ENCODE measurements at regions not wholly inside any gene's neighbourhood (a gene's known extent, or its start where the extent isn't known, plus 50 kb on each side); places are given as distances from the start of the nearest gene placed in this dataset.

DNA sequence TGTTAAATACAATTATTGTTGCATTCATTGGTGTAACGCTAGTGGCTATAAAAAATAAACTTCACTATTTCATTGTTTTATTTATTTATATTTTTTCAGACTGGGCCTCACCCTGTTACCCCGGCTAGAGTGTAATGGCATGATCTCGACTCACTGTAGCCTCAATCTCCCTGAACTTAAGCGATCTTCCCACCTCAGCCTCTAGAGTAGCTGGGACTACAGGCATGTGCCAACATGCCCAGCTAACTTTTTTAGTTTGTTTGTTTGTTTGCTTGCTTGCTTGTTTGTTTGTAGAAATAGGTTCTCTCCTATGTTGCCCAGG, 387.4 kb upstream of the PTBP2 start:
- H3K27me3 ChIP-seq: no peaks in the 10 kb centered on the region
- intact Hi-C loops (cut with DNase I; ENCODE audit: low total_unique reads) (no loop called here), in situ Hi-C loops (cut with MboI; ENCODE audit: low sequenced_read_pairs in 4 of 4) (no loop called here)
- no peak overlapping the region for H3K27ac ChIP-seq
- no peaks in the 10 kb centered on the region for H3K36me3 ChIP-seq
- no peaks in the 10 kb centered on the region for H3K4me1 ChIP-seq
- H3K9me3 ChIP-seq: no peaks in the 10 kb centered on the region
- TF ChIP-seq, protein P1, sequence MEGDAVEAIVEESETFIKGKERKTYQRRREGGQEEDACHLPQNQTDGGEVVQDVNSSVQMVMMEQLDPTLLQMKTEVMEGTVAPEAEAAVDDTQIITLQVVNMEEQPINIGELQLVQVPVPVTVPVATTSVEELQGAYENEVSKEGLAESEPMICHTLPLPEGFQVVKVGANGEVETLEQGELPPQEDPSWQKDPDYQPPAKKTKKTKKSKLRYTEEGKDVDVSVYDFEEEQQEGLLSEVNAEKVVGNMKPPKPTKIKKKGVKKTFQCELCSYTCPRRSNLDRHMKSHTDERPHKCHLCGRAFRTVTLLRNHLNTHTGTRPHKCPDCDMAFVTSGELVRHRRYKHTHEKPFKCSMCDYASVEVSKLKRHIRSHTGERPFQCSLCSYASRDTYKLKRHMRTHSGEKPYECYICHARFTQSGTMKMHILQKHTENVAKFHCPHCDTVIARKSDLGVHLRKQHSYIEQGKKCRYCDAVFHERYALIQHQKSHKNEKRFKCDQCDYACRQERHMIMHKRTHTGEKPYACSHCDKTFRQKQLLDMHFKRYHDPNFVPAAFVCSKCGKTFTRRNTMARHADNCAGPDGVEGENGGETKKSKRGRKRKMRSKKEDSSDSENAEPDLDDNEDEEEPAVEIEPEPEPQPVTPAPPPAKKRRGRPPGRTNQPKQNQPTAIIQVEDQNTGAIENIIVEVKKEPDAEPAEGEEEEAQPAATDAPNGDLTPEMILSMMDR (IDR thresholded peaks at IDR 0.05 in 4 of 5, conservative IDR thresholded peaks at IDR 0.05 in 1 of 5): no peak
- TF ChIP-seq POLR2A (IDR thresholded peaks at IDR 0.05): no peak
- DNase-seq (no peak), ATAC-seq (no peak)
- H3K4me3 ChIP-seq: no peak overlapping the region

DNA sequence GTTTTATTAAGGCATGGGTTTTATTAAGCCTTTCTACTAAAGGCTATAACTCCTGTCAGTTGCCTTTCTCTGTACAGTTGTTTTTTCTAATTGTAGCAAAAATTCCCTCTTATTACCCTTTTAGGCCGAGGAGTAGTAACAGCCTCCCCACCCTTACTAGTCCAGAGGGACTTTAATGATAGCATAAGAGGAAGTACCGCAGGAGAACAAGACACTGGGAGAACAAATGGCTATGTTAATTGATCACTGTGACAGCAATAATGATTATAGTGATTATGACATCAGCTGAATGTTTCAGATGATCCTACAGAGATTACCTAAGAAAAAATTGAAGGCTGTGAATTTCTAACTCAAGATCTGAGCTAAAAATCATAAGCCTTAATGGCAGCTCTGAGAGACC, 383.0 kb upstream of the PTBP2 start:
- Histone ChIP-seq H3K27ac (no peak overlapping the region), H3K36me3 (no peaks in the 10 kb centered on the region), H3K9me3 (no peaks in the 10 kb centered on the region), H3K4me1 (no peaks in the 10 kb centered on the region), H3K27me3 (no peaks in the 10 kb centered on the region), H3K4me3 (no peak overlapping the region)
- ATAC-seq (no peak), DNase-seq (no peak)
- TF ChIP-seq, protein P1 (IDR thresholded peaks at IDR 0.05 in 4 of 5, conservative IDR thresholded peaks at IDR 0.05 in 1 of 5): no peak
- no peak for TF ChIP-seq POLR2A (IDR thresholded peaks at IDR 0.05)
- in situ Hi-C loops (cut with MboI; ENCODE audit: low sequenced_read_pairs in 4 of 4) (no loop called here), intact Hi-C loops (cut with DNase I; ENCODE audit: low total_unique reads) (no loop called here)

DNA sequence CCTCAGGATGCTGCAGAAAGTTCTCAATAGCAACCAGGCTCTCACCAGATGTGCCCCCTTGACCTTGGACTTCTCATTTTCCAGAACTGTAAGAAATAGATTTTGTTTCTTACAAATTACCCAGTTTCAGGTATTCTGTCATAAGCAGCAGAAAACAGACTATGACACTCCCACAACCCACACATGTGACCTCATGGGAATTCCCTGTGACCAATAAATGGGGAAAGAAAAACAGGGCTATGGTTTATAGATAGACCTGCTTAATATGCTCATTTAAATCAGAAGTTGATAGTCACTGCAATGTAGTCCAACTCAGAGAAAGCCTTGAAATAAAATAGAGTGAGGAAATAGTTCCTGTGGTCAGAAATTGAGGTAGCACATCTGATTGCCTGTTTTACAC, 380.9 kb upstream of the PTBP2 start:
- H3K36me3 ChIP-seq: no peaks in the 10 kb centered on the region
- no peak overlapping the region for H3K4me3 ChIP-seq
- H3K27ac ChIP-seq: no peak overlapping the region
- in situ Hi-C loops (cut with MboI; ENCODE audit: low sequenced_read_pairs in 4 of 4): no loop called here
- TF ChIP-seq POLR2A (IDR thresholded peaks at IDR 0.05): no peak
- TF ChIP-seq, protein P1 (IDR thresholded peaks at IDR 0.05 in 4 of 5, conservative IDR thresholded peaks at IDR 0.05 in 1 of 5): no peak
- intact Hi-C loops (cut with DNase I; ENCODE audit: low total_unique reads): no loop called here
- DNase-seq (no peak), ATAC-seq (no peak)
- H3K9me3 ChIP-seq: no peaks in the 10 kb centered on the region
- H3K4me1 ChIP-seq: no peaks in the 10 kb centered on the region
- H3K27me3 ChIP-seq: no peaks in the 10 kb centered on the region

DNA sequence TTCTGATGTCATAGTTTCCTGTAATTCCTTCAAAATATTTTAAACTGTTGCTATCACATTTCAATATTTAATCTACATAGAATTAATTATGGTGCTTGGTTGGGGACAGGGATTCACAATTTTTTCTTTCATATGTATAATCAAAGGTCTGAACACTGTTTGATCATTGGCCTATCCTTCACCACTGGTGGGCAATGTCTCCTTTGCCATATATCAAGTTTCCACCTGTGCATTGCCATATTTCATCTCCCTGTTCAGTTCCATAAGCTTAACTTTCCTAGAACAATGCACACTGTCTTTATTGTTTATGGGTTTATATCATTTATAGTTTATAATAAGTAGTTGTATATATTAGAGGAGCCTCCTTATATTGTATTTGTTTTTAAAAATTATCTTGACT, 374.9 kb upstream of the PTBP2 start:
- Histone ChIP-seq H3K9me3 (no peaks in the 10 kb centered on the region), H3K4me1 (no peaks in the 10 kb centered on the region), H3K4me3 (no peak overlapping the region), H3K27me3 (no peaks in the 10 kb centered on the region), H3K36me3 (no peaks in the 10 kb centered on the region), H3K27ac (no peak overlapping the region)
- intact Hi-C loops (cut with DNase I; ENCODE audit: low total_unique reads): no loop called here
- ATAC-seq (no peak), DNase-seq (no peak)
- in situ Hi-C loops (cut with MboI; ENCODE audit: low sequenced_read_pairs in 4 of 4): no loop called here
- TF ChIP-seq, protein P1 (IDR thresholded peaks at IDR 0.05 in 4 of 5, conservative IDR thresholded peaks at IDR 0.05 in 1 of 5): no peak
- no peak for TF ChIP-seq POLR2A (IDR thresholded peaks at IDR 0.05)

DNA sequence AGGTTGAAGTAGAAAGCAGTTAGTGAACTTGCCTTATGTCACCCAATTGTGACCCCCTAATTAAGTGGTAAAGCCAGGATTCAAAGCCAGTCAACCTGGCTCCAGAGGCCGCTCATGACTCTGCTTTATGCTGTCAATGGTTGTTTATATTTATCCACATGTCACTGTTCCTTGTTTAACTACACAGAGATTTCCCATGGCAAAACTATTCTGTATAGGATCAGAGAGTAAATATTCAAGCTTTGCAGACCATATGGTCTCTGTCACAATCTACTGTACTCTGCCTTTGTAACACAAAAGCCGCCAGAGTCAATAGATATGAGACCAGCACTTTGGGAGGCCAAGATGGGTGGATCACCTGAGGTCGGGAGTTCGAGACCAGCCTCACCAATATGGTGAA, 371.7 kb upstream of the PTBP2 start:
- Histone ChIP-seq H3K4me1 (no peaks in the 10 kb centered on the region), H3K36me3 (no peaks in the 10 kb centered on the region), H3K9me3 (no peaks in the 10 kb centered on the region), H3K4me3 (no peak overlapping the region), H3K27ac (no peak overlapping the region), H3K27me3 (no peaks in the 10 kb centered on the region)
- no peak for ATAC-seq
- TF ChIP-seq, protein P1 (IDR thresholded peaks at IDR 0.05 in 4 of 5, conservative IDR thresholded peaks at IDR 0.05 in 1 of 5): no peak
- TF ChIP-seq POLR2A (IDR thresholded peaks at IDR 0.05): no peak
- in situ Hi-C loops (cut with MboI; ENCODE audit: low sequenced_read_pairs in 4 of 4) (no loop called here), intact Hi-C loops (cut with DNase I; ENCODE audit: low total_unique reads) (no loop called here)
- no peak for DNase-seq

Data from gastrocnemius medialis (tissue), 4 donors.